NB4 (cell line): ENCODE measurements at regions not wholly inside any gene's neighbourhood (a gene's known extent, or its start where the extent isn't known, plus 50 kb on each side); places are given as distances from the start of the nearest gene placed in this dataset.

Source experiments
- CTCF ChIP-seq: IDR thresholded peaks from one replicate; pipeline ENCODE4 v1.5.1; 2012; ENCODE audit warnings: low read depth, low read length
- POLR2A ChIP-seq: IDR thresholded peaks from 2 replicates; pipeline ENCODE4 v1.6.1; 2011; ENCODE audit warnings: mild to moderate bottlenecking; ENCODE audit not compliant: insufficient read length; ENCODE audit errors: extremely low read depth

GRCh38 chr10:8213735-8214134 is 159.2 kb downstream of the GATA3 start:
- no peak for TF ChIP-seq CTCF
- no peak for TF ChIP-seq POLR2A
